ENCODE measurements at regions not wholly inside any gene's neighbourhood (a gene's known extent, or its start where the extent isn't known, plus 50 kb on each side); places are given as distances from the start of the nearest gene placed in this dataset.

- H3K4me3 ChIP-seq = no peak overlapping the region
- no peak for TF ChIP-seq CTCF (IDR thresholded peaks at IDR 0.05)
- no peak for TF ChIP-seq EP300 (IDR thresholded peaks at IDR 0.05)
- no peak for TF ChIP-seq POLR2A (IDR thresholded peaks at IDR 0.05)
- H3K27ac ChIP-seq = no peak overlapping the region
- no peaks in the 10 kb centered on the region for H3K36me3 ChIP-seq
- DNase-seq (ENCODE audit: low spot score in 2 of 2) = no peak
- H3K9me3 ChIP-seq = peaks cover 0 to 5% (median 0%) of the 10 kb centered on the region in 4 donors
- WGBS, 2 donors = 90 to 95% methylated on average over 13 to 20 of the region's 20 CpGs
- H3K27me3 ChIP-seq = no peaks in the 10 kb centered on the region
- H3K4me1 ChIP-seq = no peaks in the 10 kb centered on the region
Observed at GRCh38 chr4:42265782-42266602, 113.5 kb upstream of the BEND4 start.

GRCh38 chr4:42267724-42268123 is 115.3 kb upstream of the BEND4 start:
- DNase-seq (ENCODE audit: low spot score in 2 of 2) = no peak
- H3K36me3 ChIP-seq = no peaks in the 10 kb centered on the region
- no peaks in the 10 kb centered on the region for H3K27me3 ChIP-seq
- peaks cover 0 to 5% (median 0%) of the 10 kb centered on the region in 4 donors for H3K9me3 ChIP-seq
- H3K4me3 ChIP-seq = no peak overlapping the region
- no peaks in the 10 kb centered on the region for H3K4me1 ChIP-seq
- no peak overlapping the region for H3K27ac ChIP-seq
- TF ChIP-seq POLR2A (IDR thresholded peaks at IDR 0.05) (no peak), CTCF (IDR thresholded peaks at IDR 0.05) (no peak), EP300 (IDR thresholded peaks at IDR 0.05) (no peak)
- 90 to 92% methylated on average over 3 of the region's 3 CpGs for WGBS, 2 donors

GRCh38 chr4:42268824-42269223 is 116.4 kb upstream of the BEND4 start:
- Histone ChIP-seq H3K4me1 (no peaks in the 10 kb centered on the region), H3K4me3 (no peak overlapping the region), H3K27me3 (no peaks in the 10 kb centered on the region), H3K36me3 (no peaks in the 10 kb centered on the region), H3K27ac (no peak overlapping the region), H3K9me3 (peaks cover 0 to 5% (median 0%) of the 10 kb centered on the region in 4 donors)
- DNase-seq (ENCODE audit: low spot score in 2 of 2) = no peak
- TF ChIP-seq EP300 (IDR thresholded peaks at IDR 0.05) (no peak), CTCF (IDR thresholded peaks at IDR 0.05) (no peak), POLR2A (IDR thresholded peaks at IDR 0.05) (no peak)
- WGBS, 2 donors = 57 to 59% methylated on average over 2 of the region's 2 CpGs

- H3K4me3 ChIP-seq = no peak overlapping the region
- no peaks in the 10 kb centered on the region for H3K9me3 ChIP-seq
- no peak for DNase-seq (ENCODE audit: low spot score in 2 of 2)
- TF ChIP-seq POLR2A (IDR thresholded peaks at IDR 0.05) = no peak
- TF ChIP-seq CTCF (IDR thresholded peaks at IDR 0.05) = no peak
- no peak for TF ChIP-seq EP300 (IDR thresholded peaks at IDR 0.05)
- no peaks in the 10 kb centered on the region for H3K27me3 ChIP-seq
- WGBS, 2 donors = 89% methylated on average over 3 of the region's 3 CpGs
- H3K27ac ChIP-seq = no peak overlapping the region
- H3K4me1 ChIP-seq = no peaks in the 10 kb centered on the region
- H3K36me3 ChIP-seq = no peaks in the 10 kb centered on the region
Observed at GRCh38 chr4:42271096-42271495, 118.6 kb upstream of the BEND4 start.

- H3K36me3 ChIP-seq = no peaks in the 10 kb centered on the region
- H3K9me3 ChIP-seq = no peaks in the 10 kb centered on the region
- no peak overlapping the region for H3K4me3 ChIP-seq
- TF ChIP-seq EP300 (IDR thresholded peaks at IDR 0.05) = no peak
- TF ChIP-seq CTCF (IDR thresholded peaks at IDR 0.05) = no peak
- TF ChIP-seq POLR2A (IDR thresholded peaks at IDR 0.05) = no peak
- peaks cover 0 to 11% (median 4%) of the 10 kb centered on the region in 4 donors for H3K4me1 ChIP-seq
- DNase-seq (ENCODE audit: low spot score in 2 of 2) = no peak
- H3K27ac ChIP-seq = no peak overlapping the region
- 53 to 66% methylated on average over 2 of the region's 2 CpGs for WGBS, 2 donors
- no peaks in the 10 kb centered on the region for H3K27me3 ChIP-seq
Observed at GRCh38 chr4:42277291-42277690, 120.0 kb upstream of the SHISA3 start.

Data from tibial nerve (tissue), 4 donors.